Upper lobe of left lung (tissue), 6 donors: ENCODE measurements at regions not wholly inside any gene's neighbourhood (a gene's known extent, or its start where the extent isn't known, plus 50 kb on each side); places are given as distances from the start of the nearest gene placed in this dataset.
A peak's percentile ranks its signal among the peaks of the same experiment; 100 is the strongest.

Experiments used
- ATAC-seq, 2 donors: fragments of 200-7000 bp; cut with Tn5 transposase; one replicate each; pipeline ENCODE4 v1.9.1; 2022; ENCODE audit warnings: mild to moderate bottlenecking in 2 of 2, moderate library complexity in 2 of 2; ENCODE audit not compliant: low FRiP score in 2 of 2
- DNase-seq, 2 donors: peaks; one replicate each; pipeline ENCODE4 v3.0.0-alpha.2; 2019 to 2020
- H3K27ac ChIP-seq, 4 donors: fragments of 200-600 bp; sonication (generic); one replicate each; pipeline ENCODE4 v1.5.1; 2016 to 2019
- H3K27me3 ChIP-seq, 4 donors: fragments of 200-600 bp; sonication (generic); one replicate each; pipeline ENCODE4 v1.5.1; 2017 to 2019
- H3K36me3 ChIP-seq, 4 donors: fragments of 200-600 bp; sonication (generic); one replicate each; pipeline ENCODE4 v1.5.1; 2016 to 2019
- H3K4me1 ChIP-seq, 4 donors: fragments of 200-600 bp; sonication (generic); one replicate each; pipeline ENCODE4 v1.5.1; 2018 to 2019
- H3K4me3 ChIP-seq, 4 donors: fragments of 200-600 bp; sonication (generic); one replicate each; pipeline ENCODE4 v1.5.1; 2017 to 2019; ENCODE audit warnings: mild to moderate bottlenecking in 2 of 4, moderate library complexity in 1 of 4
- H3K9me3 ChIP-seq, 4 donors: fragments of 200-600 bp; sonication (generic); one replicate each; pipeline ENCODE4 v1.5.1; 2018 to 2019
- EP300 ChIP-seq, 4 donors: sonication (generic); formaldehyde crosslinking; IDR thresholded peaks; one replicate each; pipeline ENCODE4 v1.5.1; 2017; ENCODE audit warnings: antibody characterized with exemption in 4 of 4, control low read depth in 2 of 4
- POLR2A ChIP-seq, 4 donors: fragments of 450-650 bp; IDR thresholded peaks; one replicate each; pipeline ENCODE4 v1.5.1; 2016 to 2017; ENCODE audit warnings: antibody characterized with exemption in 4 of 4, mild to moderate bottlenecking in 2 of 4
- POLR2AphosphoS5 ChIP-seq, 2 donors: sonication (generic); formaldehyde crosslinking; IDR thresholded peaks; one replicate each; pipeline ENCODE4 v1.5.1; 2017; ENCODE audit warnings: antibody characterized with exemption in 2 of 2
- WGBS, 2 donors: methylation state at CpG; one replicate each; pipeline ENCODE4 v1.1.5; 2017 to 2018; 5-methylcytosine and 5-hydroxymethylcytosine counted together
- TF ChIP-seq, protein P1 (sequence below), 6 experiments: fragments of 450-650 bp in 4 of 6; fragments of 200-600 bp in 2 of 6; sonication (generic) in 2 of 6; IDR thresholded peaks; one replicate each; pipeline ENCODE4 v1.5.1; 2016 to 2019; ENCODE audit warnings: antibody characterized with exemption in 6 of 6
- donor health status: DM: no; HTN: no; CAD: no; lungs with moderate emphysema.
- donor health status: DM: no; HTN: yes; CAD: no; lungs with severe emphysema.

GRCh38 chr17:17420082-17420481 lies 56.7 kb upstream of the MED9 start:
- H3K4me3 ChIP-seq: no peak overlapping the region
- DNase-seq (no peak), ATAC-seq (peak in 1 of 2 donors; percentile 12)
- H3K36me3 ChIP-seq: no peaks in the 10 kb centered on the region
- H3K27ac ChIP-seq: peak overlapping the region in 1 of 4 donors; percentile 56
- H3K4me1 ChIP-seq: peaks cover 0 to 31% (median 19%) of the 10 kb centered on the region in 4 donors
- TF ChIP-seq, protein P1, sequence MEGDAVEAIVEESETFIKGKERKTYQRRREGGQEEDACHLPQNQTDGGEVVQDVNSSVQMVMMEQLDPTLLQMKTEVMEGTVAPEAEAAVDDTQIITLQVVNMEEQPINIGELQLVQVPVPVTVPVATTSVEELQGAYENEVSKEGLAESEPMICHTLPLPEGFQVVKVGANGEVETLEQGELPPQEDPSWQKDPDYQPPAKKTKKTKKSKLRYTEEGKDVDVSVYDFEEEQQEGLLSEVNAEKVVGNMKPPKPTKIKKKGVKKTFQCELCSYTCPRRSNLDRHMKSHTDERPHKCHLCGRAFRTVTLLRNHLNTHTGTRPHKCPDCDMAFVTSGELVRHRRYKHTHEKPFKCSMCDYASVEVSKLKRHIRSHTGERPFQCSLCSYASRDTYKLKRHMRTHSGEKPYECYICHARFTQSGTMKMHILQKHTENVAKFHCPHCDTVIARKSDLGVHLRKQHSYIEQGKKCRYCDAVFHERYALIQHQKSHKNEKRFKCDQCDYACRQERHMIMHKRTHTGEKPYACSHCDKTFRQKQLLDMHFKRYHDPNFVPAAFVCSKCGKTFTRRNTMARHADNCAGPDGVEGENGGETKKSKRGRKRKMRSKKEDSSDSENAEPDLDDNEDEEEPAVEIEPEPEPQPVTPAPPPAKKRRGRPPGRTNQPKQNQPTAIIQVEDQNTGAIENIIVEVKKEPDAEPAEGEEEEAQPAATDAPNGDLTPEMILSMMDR (IDR thresholded peaks at IDR 0.05): no peak
- TF ChIP-seq POLR2A (IDR thresholded peaks at IDR 0.05): no peak
- no peak for TF ChIP-seq POLR2AphosphoS5 (IDR thresholded peaks at IDR 0.05)
- TF ChIP-seq EP300 (IDR thresholded peaks at IDR 0.05): no peak
- no peaks in the 10 kb centered on the region for H3K27me3 ChIP-seq
- H3K9me3 ChIP-seq: peaks cover 0 to 5% (median 0%) of the 10 kb centered on the region in 4 donors
- 48 to 60% methylated on average over 4 of the region's 4 CpGs for WGBS, 2 donors

GRCh38 chr17:17420561-17421269 lies 56.1 kb upstream of the MED9 start:
- no peaks in the 10 kb centered on the region for H3K27me3 ChIP-seq
- H3K36me3 ChIP-seq: no peaks in the 10 kb centered on the region
- peaks cover 0 to 5% (median 0%) of the 10 kb centered on the region in 4 donors for H3K9me3 ChIP-seq
- 73 to 76% methylated on average over 13 to 16 of the region's 16 CpGs for WGBS, 2 donors
- H3K27ac ChIP-seq: peak overlapping the region in 1 of 4 donors; percentile 56
- TF ChIP-seq POLR2A (IDR thresholded peaks at IDR 0.05): no peak
- TF ChIP-seq EP300 (IDR thresholded peaks at IDR 0.05): no peak
- TF ChIP-seq, protein P1 (IDR thresholded peaks at IDR 0.05): no peak
- TF ChIP-seq POLR2AphosphoS5 (IDR thresholded peaks at IDR 0.05): no peak
- DNase-seq: no peak
- H3K4me1 ChIP-seq: peaks cover 0 to 31% (median 17%) of the 10 kb centered on the region in 4 donors
- ATAC-seq: peak in 1 of 2 donors; percentile 76
- no peak overlapping the region for H3K4me3 ChIP-seq

DNA sequence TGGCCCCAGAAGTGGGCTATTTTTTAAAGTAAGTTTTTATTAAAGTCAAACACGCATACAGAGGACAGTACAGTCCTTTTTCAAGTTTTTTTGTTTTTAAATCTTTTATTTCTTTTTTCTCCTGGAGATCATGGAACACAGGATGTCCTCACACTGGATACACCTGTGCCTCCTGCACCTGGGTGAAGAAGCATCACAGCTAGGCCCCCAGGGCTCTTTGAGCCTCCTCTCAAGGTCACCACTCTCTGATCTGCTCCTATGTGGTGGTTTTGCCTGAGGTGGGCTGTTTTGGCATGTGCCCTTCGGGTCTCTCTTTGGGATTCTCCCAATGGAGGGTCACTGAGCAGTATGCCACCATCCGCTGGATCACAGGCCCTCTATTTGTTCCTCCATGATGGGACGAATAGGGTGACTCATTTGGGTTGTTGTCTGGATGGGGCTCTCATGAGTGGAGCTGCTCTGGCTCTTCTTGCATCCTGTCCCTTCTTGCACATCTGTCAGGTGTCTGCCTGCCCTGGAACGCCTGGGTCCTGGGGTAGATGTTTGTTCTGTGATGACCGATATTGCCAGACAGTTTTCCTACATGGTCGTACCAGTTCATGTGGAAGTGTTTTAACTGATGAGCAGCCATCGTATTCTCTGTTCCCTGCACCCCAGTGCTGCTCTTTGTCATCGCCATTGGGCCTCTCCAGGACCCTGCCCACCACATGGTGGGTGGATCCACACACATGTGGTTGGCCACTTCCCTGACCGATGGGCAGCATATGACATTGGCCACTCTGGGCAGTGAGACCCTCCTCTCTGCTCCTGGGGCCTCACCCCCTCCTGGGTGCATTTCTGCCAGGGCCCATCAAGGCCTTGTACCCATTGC lies 55.2 kb upstream of the MED9 start:
- 91 to 93% methylated on average over 9 to 10 of the region's 10 CpGs for WGBS, 2 donors
- H3K27ac ChIP-seq: no peak overlapping the region

DNA sequence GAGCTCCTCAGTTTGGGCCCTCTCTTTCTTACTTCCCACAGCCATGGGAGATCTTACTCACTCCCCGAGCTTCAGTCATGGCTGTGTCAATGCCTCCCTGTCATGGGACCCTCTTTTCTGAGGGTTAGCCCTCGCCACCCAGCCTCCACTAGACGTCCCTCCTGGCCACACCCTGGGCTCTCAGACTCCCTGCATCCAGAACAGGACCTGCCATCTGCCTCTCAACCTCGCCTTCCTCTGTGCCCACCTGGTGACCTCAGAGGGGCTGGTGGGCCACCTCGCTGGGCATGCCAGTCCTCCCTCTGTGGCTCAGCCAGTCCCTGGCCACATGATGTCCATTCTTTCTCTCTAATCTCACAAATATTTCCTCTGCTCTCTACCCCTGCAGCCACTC lies 54.6 kb upstream of the MED9 start:
- H3K4me3 ChIP-seq: no peak overlapping the region
- no peaks in the 10 kb centered on the region for H3K27me3 ChIP-seq
- H3K27ac ChIP-seq: no peak overlapping the region
- peaks cover 0 to 20% (median 5%) of the 10 kb centered on the region in 4 donors for H3K4me1 ChIP-seq
- DNase-seq (no peak), ATAC-seq (no peak)
- TF ChIP-seq, protein P1 (IDR thresholded peaks at IDR 0.05): no peak
- TF ChIP-seq POLR2AphosphoS5 (IDR thresholded peaks at IDR 0.05) (no peak), EP300 (IDR thresholded peaks at IDR 0.05) (no peak)
- H3K9me3 ChIP-seq: peaks cover 0 to 5% (median 0%) of the 10 kb centered on the region in 4 donors
- 80 to 90% methylated on average over 5 of the region's 5 CpGs for WGBS, 2 donors
- H3K36me3 ChIP-seq: no peaks in the 10 kb centered on the region

More for the DNA sequence above, 55.2 kb upstream of the MED9 start:
- ATAC-seq (no peak), DNase-seq (no peak)
- Histone ChIP-seq H3K4me3 (no peak overlapping the region), H3K27me3 (no peaks in the 10 kb centered on the region), H3K36me3 (no peaks in the 10 kb centered on the region), H3K9me3 (peaks cover 0 to 5% (median 0%) of the 10 kb centered on the region in 4 donors), H3K4me1 (peaks cover 0 to 25% (median 8%) of the 10 kb centered on the region in 4 donors)
- TF ChIP-seq POLR2AphosphoS5 (IDR thresholded peaks at IDR 0.05) (no peak), POLR2A (IDR thresholded peaks at IDR 0.05) (no peak), EP300 (IDR thresholded peaks at IDR 0.05) (no peak)
- TF ChIP-seq, protein P1 (IDR thresholded peaks at IDR 0.05): no peak
